Naive thymus-derived CD4-positive, alpha-beta T cell (primary cell): ENCODE measurements at regions not wholly inside any gene's neighbourhood (a gene's known extent, or its start where the extent isn't known, plus 50 kb on each side); places are given as distances from the start of the nearest gene placed in this dataset.

Source experiments
- ATAC-seq: fragments of 150-1000 bp; cut with Tn5 transposase; 2 replicates; pipeline ENCODE4 v1.10.0; 2021; ENCODE audit warnings: mild to moderate bottlenecking, moderate library complexity
- CTCF ChIA-PET: fragments of 350-600 bp; sonication (Branson Sonifier 250); formaldehyde crosslinking; loops from one replicate; lab custom pipeline; 2021; ENCODE audit warnings: antibody characterized with exemption; lab: Charles Lee
- POLR2A ChIA-PET: fragments of 350-600 bp; sonication (Branson Sonifier 250); formaldehyde crosslinking; loops from one replicate; lab custom pipeline; 2021; ENCODE audit warnings: antibody characterized with exemption, inconsistent platforms; lab: Charles Lee
- DNase-seq, 9 donors: peaks; one replicate each; pipeline versions ENCODE4 v3.0.0 to v3.0.0-alpha.2; 2020 to 2022; ENCODE audit warnings: mixed read lengths in 1 of 9
- H3K27ac ChIP-seq: one replicate; pipeline ENCODE4 v1.7.0; 2013; ENCODE audit warnings: mild to moderate bottlenecking, low read depth, low read length, moderate library complexity
- H3K27me3 ChIP-seq, 2 donors: one replicate each; pipeline ENCODE4 v1.7.0; 2013; ENCODE audit warnings: low read length in 2 of 2, mild to moderate bottlenecking in 2 of 2, moderate library complexity in 2 of 2; ENCODE audit not compliant: control insufficient read depth in 2 of 2, insufficient read depth in 2 of 2
- H3K36me3 ChIP-seq, 3 experiments: 1 replicate in 2 of 3; 2 replicates in 1 of 3; pipeline ENCODE4 v1.7.0; 2013; ENCODE audit warnings: low read length in 3 of 3, mild to moderate bottlenecking in 3 of 3, moderate library complexity in 1 of 3; ENCODE audit not compliant: insufficient read depth in 3 of 3, control insufficient read depth in 2 of 3
- H3K4me1 ChIP-seq, 2 donors: one replicate each; pipeline ENCODE4 v1.7.0; 2013; ENCODE audit warnings: low read length in 2 of 2, mild to moderate bottlenecking in 2 of 2, moderate library complexity in 1 of 2; ENCODE audit not compliant: control insufficient read depth in 2 of 2, insufficient read depth in 2 of 2
- H3K4me3 ChIP-seq: 2 replicates; pipeline ENCODE4 v1.7.0; 2013; ENCODE audit warnings: mild to moderate bottlenecking, low read length
- H3K9me3 ChIP-seq, 3 experiments: 1 replicate in 2 of 3; 2 replicates in 1 of 3; pipeline ENCODE4 v1.7.0; 2013; ENCODE audit warnings: low read length in 3 of 3; ENCODE audit not compliant: control insufficient read depth in 2 of 3
- H3K27ac Mint-ChIP-seq, 9 donors: one replicate each; pipeline ENCODE4 v1.8.0; 2020 to 2022; ENCODE audit warnings: mixed read lengths in 9 of 9, mild to moderate bottlenecking in 8 of 9, moderate library complexity in 5 of 9, inconsistent platforms in 2 of 9
- H3K27me3 Mint-ChIP-seq, 5 donors: one replicate each; pipeline ENCODE4 v1.8.0; 2021 to 2022; ENCODE audit warnings: mixed read lengths in 5 of 5, mild to moderate bottlenecking in 1 of 5
- H3K36me3 Mint-ChIP-seq, 5 donors: one replicate each; pipeline ENCODE4 v1.8.0; 2020 to 2022; ENCODE audit warnings: mixed read lengths in 5 of 5, mild to moderate bottlenecking in 3 of 5, inconsistent platforms in 1 of 5
- H3K4me1 Mint-ChIP-seq, 7 donors: one replicate each; pipeline ENCODE4 v1.8.0; 2020 to 2022; ENCODE audit warnings: mixed read lengths in 7 of 7, mild to moderate bottlenecking in 3 of 7, inconsistent platforms in 1 of 7
- H3K4me3 Mint-ChIP-seq, 10 donors: one replicate each; pipeline ENCODE4 v1.8.0; 2020 to 2022; ENCODE audit warnings: mild to moderate bottlenecking in 10 of 10, mixed read lengths in 10 of 10, moderate library complexity in 6 of 10, inconsistent platforms in 2 of 10
- H3K9me3 Mint-ChIP-seq, 11 donors: one replicate each; pipeline ENCODE4 v1.8.0; 2020 to 2022; ENCODE audit warnings: mixed read lengths in 11 of 11, mild to moderate bottlenecking in 4 of 11, inconsistent platforms in 1 of 11, moderate library complexity in 1 of 11
- intact Hi-C, 2 donors: fragments of 100-400 bp; cut with micrococcal nuclease; formaldehyde crosslinking; loops; one replicate each; pipeline ENCODE4 v1.15.1; 2023

GRCh38 chr3:25119682-25120081 is 308.4 kb upstream of the RARB start:
- ChIA-PET POLR2A (no interaction called here), CTCF (no interaction called here)
- Mint-ChIP-seq H3K27ac (no peak overlapping the region), H3K36me3 (no peaks in the 10 kb centered on the region), H3K9me3 (peaks cover 0 to 19% (median 3%) of the 10 kb centered on the region in 11 donors), H3K4me1 (no peaks in the 10 kb centered on the region), H3K4me3 (no peak overlapping the region), H3K27me3 (peaks cover 0 to 6% (median 0%) of the 10 kb centered on the region in 5 donors)
- Histone ChIP-seq H3K36me3 (no peaks in the 10 kb centered on the region), H3K4me1 (no peaks in the 10 kb centered on the region), H3K27me3 (no peaks in the 10 kb centered on the region), H3K4me3 (no peak overlapping the region), H3K9me3 (no peaks in the 10 kb centered on the region), H3K27ac (no peak overlapping the region)
- DNase-seq (no peak), ATAC-seq (no peak)
- intact Hi-C loops: no loop called here

- Mint-ChIP-seq H3K27ac (no peak overlapping the region), H3K9me3 (peaks cover 0 to 24% (median 4%) of the 10 kb centered on the region in 11 donors), H3K27me3 (peaks cover 0 to 6% (median 0%) of the 10 kb centered on the region in 5 donors), H3K36me3 (no peaks in the 10 kb centered on the region), H3K4me1 (no peaks in the 10 kb centered on the region), H3K4me3 (no peak overlapping the region)
- DNase-seq (no peak), ATAC-seq (no peak)
- intact Hi-C loops: no loop called here
- POLR2A ChIA-PET: no interaction called here
- Histone ChIP-seq H3K4me3 (no peak overlapping the region), H3K4me1 (no peaks in the 10 kb centered on the region), H3K27me3 (no peaks in the 10 kb centered on the region), H3K9me3 (no peaks in the 10 kb centered on the region), H3K36me3 (no peaks in the 10 kb centered on the region), H3K27ac (no peak overlapping the region)
- CTCF ChIA-PET: no interaction called here
Measured at GRCh38 chr3:25120665-25121064, 307.4 kb upstream of the RARB start.

DNA sequence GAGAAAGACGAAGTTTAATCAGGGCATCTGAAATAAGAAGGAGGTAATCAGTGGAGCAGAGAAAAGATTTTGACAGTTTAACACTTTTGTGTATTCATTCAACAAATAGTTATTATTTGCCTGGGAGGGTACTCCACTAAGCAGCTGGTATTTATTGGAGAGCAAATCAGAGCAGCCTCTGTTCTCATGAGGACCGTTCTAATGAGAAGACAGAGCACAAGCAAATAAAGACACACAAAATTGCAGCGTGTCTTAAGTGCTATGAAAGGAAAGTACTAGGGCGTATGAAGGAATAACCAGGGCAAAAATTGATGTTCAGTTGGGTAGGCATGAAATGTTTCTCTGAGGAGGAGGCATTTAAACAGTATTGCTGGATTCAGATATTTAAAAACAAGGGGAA is 302.9 kb upstream of the RARB start:
- Histone ChIP-seq H3K4me3 (no peak overlapping the region), H3K4me1 (no peaks in the 10 kb centered on the region), H3K27ac (no peak overlapping the region), H3K27me3 (no peaks in the 10 kb centered on the region), H3K36me3 (no peaks in the 10 kb centered on the region), H3K9me3 (peaks cover 0 to 4% (median 0%) of the 10 kb centered on the region in 3 experiments)
- CTCF ChIA-PET: no interaction called here
- Mint-ChIP-seq H3K36me3 (peaks cover 0 to 4% (median 0%) of the 10 kb centered on the region in 5 donors), H3K4me3 (no peak overlapping the region), H3K27ac (no peak overlapping the region), H3K4me1 (no peaks in the 10 kb centered on the region), H3K27me3 (peaks cover 0 to 3% (median 0%) of the 10 kb centered on the region in 5 donors), H3K9me3 (peaks cover 5 to 27% (median 9%) of the 10 kb centered on the region in 11 donors)
- intact Hi-C loops: no loop called here
- POLR2A ChIA-PET: no interaction called here
- DNase-seq: no peak
- no peak for ATAC-seq

DNA sequence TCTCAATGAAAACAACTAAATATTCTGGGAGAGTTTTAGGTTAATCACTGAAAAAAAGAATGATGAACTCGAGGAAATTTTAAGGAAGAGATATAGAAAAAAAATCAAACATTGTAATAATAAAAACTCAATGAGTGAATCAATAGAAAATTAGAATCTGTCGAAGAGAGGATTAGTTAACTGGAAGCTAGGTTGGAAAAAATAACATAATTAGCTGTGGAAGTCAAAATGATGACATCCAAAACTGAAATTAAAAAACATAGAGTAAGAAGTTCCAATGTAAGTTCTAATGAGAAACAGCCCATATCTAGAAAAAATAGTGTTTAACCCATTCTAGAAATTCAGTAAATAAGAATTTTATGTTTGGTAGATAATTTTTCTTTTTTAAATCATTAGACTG is 299.3 kb upstream of the RARB start:
- Mint-ChIP-seq H3K27ac (no peak overlapping the region), H3K4me3 (no peak overlapping the region), H3K4me1 (no peaks in the 10 kb centered on the region), H3K36me3 (peaks cover 0 to 4% (median 0%) of the 10 kb centered on the region in 5 donors), H3K9me3 (peaks cover 6 to 36% (median 16%) of the 10 kb centered on the region in 11 donors), H3K27me3 (no peaks in the 10 kb centered on the region)
- intact Hi-C loops: no loop called here
- POLR2A ChIA-PET: no interaction called here
- Histone ChIP-seq H3K27ac (no peak overlapping the region), H3K27me3 (no peaks in the 10 kb centered on the region), H3K9me3 (peaks cover 0 to 4% (median 0%) of the 10 kb centered on the region in 3 experiments), H3K36me3 (no peaks in the 10 kb centered on the region), H3K4me3 (no peak overlapping the region), H3K4me1 (no peaks in the 10 kb centered on the region)
- CTCF ChIA-PET: no interaction called here
- ATAC-seq (no peak), DNase-seq (no peak)

DNA sequence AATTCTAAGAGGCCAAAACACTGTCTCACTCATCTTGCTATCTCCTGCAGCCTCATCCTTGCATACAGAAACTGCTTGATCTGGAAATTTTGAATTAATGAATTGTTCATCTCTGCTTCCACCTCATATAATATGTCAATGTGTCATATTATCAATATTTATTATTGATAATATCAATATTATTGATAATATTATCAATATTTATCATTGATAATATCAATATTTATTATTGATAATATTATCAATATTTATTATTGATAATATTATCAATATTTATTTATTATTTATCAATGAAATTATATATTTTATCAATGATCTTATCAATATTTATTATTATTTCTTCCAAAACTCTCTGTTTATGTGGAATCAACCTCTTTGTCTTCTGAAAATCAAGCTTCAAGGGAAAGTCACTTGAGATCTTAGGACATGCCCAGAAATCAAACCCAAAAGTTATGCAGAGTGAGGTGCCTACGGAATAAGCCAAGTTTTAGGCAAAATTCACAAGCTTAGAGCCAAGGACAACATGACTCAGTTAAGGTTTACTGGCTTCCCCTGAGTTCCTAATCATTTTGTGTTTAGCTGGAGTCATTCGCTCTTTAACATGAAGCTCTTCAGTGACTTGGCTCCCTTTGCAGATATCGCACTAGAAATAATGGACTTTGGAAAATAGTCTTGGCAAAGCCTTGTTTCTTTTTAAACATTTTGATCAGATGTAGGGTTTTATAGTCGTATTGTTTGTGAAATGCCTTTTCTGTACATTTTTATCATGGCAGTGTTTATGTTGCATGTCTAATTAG is 297.1 kb upstream of the RARB start:
- H3K4me1 ChIP-seq: no peaks in the 10 kb centered on the region
- DNase-seq (no peak), ATAC-seq (no peak)
- H3K9me3 Mint-ChIP-seq: peaks cover 8 to 30% (median 14%) of the 10 kb centered on the region in 11 donors
- H3K9me3 ChIP-seq: peaks cover 0 to 4% (median 0%) of the 10 kb centered on the region in 3 experiments
- intact Hi-C loops: no loop called here
- H3K27ac ChIP-seq: no peak overlapping the region
- no peaks in the 10 kb centered on the region for H3K27me3 Mint-ChIP-seq
- no peak overlapping the region for H3K4me3 Mint-ChIP-seq
- no peak overlapping the region for H3K27ac Mint-ChIP-seq
- H3K27me3 ChIP-seq: no peaks in the 10 kb centered on the region
- H3K4me1 Mint-ChIP-seq: no peaks in the 10 kb centered on the region
- ChIA-PET POLR2A (no interaction called here), CTCF (no interaction called here)
- no peak overlapping the region for H3K4me3 ChIP-seq
- H3K36me3 ChIP-seq: no peaks in the 10 kb centered on the region
- H3K36me3 Mint-ChIP-seq: peaks cover 0 to 4% (median 0%) of the 10 kb centered on the region in 5 donors

GRCh38 chr3:25133588-25133987 is 294.5 kb upstream of the RARB start:
- no peak for ATAC-seq
- Histone ChIP-seq H3K36me3 (no peaks in the 10 kb centered on the region), H3K9me3 (no peaks in the 10 kb centered on the region), H3K27me3 (no peaks in the 10 kb centered on the region), H3K27ac (no peak overlapping the region), H3K4me3 (no peak overlapping the region), H3K4me1 (no peaks in the 10 kb centered on the region)
- no peaks in the 10 kb centered on the region for H3K27me3 Mint-ChIP-seq
- H3K9me3 Mint-ChIP-seq: peaks cover 4 to 23% (median 9%) of the 10 kb centered on the region in 11 donors
- no peak for DNase-seq
- CTCF ChIA-PET: no interaction called here
- no peak overlapping the region for H3K4me3 Mint-ChIP-seq
- intact Hi-C loops: no loop called here
- H3K36me3 Mint-ChIP-seq: no peaks in the 10 kb centered on the region
- POLR2A ChIA-PET: no interaction called here
- H3K27ac Mint-ChIP-seq: no peak overlapping the region
- no peaks in the 10 kb centered on the region for H3K4me1 Mint-ChIP-seq

- Histone ChIP-seq H3K4me3 (no peak overlapping the region), H3K27me3 (no peaks in the 10 kb centered on the region), H3K27ac (no peak overlapping the region), H3K4me1 (no peaks in the 10 kb centered on the region), H3K36me3 (no peaks in the 10 kb centered on the region), H3K9me3 (no peaks in the 10 kb centered on the region)
- ChIA-PET POLR2A (no interaction called here), CTCF (no interaction called here)
- intact Hi-C loops: no loop called here
- peaks cover 0 to 7% (median 3%) of the 10 kb centered on the region in 11 donors for H3K9me3 Mint-ChIP-seq
- no peak overlapping the region for H3K4me3 Mint-ChIP-seq
- no peak for ATAC-seq
- H3K27me3 Mint-ChIP-seq: no peaks in the 10 kb centered on the region
- no peaks in the 10 kb centered on the region for H3K4me1 Mint-ChIP-seq
- no peak overlapping the region for H3K27ac Mint-ChIP-seq
- H3K36me3 Mint-ChIP-seq: no peaks in the 10 kb centered on the region
- no peak for DNase-seq
Measured at GRCh38 chr3:25137606-25138005, 290.5 kb upstream of the RARB start.
